Fibroblast of mammary gland (primary cell): ENCODE measurements at regions not wholly inside any gene's neighbourhood (a gene's known extent, or its start where the extent isn't known, plus 50 kb on each side); places are given as distances from the start of the nearest gene placed in this dataset.

ENCODE experiments used
- DNase-seq: peaks from one replicate; pipeline ENCODE4 v3.0.0-alpha.2; 2010; ENCODE audit warnings: low read depth
- H3K4me3 ChIP-seq: 2 replicates; pipeline ENCODE4 v1.5.1; 2011; ENCODE audit warnings: low read depth, mild to moderate bottlenecking, low read length, moderate library complexity; ENCODE audit not compliant: control insufficient read depth
- TF ChIP-seq, protein P1 (sequence below): conservative IDR thresholded peaks from 2 replicates; pipeline ENCODE4 v1.5.1; 2011; ENCODE audit warnings: low read depth, low read length, inconsistent platforms; ENCODE audit not compliant: control insufficient read depth, insufficient read depth

DNA sequence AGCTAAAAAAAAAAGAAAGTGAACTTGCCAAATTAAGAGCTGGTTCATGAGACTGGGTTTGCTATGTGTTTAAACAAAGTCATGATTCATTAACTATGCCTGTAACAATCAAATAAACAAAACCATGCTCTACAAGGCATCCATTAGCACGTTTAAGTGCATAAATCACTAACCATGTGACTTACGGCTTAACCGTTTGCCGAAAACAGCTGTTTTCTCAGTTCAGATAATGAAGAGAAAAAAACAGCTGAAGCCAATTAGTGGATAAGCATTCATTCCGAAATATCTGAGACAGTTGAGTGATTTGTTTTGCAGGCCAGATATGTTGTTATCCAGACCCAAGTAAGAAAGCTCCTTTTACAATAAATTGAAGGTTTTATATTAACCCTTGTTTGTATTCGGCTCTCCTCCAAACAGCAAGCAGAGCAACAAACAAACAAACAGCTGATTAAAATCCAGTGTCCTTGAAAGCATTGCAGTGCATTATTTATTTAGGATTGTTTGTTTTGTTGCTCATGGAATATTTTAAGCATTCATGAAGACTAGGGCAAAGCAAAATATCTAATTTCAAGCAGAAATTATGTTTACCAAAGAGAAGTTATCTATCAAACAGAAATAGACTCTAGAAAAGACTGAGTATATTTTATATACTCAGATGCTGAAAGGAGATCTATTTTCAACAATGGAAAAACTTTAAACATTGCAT lies 343.5 kb downstream of the RFPL4B start:
- DNase-seq, result peak; percentile 52
- H3K4me3 ChIP-seq, result no peak overlapping the region
- TF ChIP-seq, protein P1, sequence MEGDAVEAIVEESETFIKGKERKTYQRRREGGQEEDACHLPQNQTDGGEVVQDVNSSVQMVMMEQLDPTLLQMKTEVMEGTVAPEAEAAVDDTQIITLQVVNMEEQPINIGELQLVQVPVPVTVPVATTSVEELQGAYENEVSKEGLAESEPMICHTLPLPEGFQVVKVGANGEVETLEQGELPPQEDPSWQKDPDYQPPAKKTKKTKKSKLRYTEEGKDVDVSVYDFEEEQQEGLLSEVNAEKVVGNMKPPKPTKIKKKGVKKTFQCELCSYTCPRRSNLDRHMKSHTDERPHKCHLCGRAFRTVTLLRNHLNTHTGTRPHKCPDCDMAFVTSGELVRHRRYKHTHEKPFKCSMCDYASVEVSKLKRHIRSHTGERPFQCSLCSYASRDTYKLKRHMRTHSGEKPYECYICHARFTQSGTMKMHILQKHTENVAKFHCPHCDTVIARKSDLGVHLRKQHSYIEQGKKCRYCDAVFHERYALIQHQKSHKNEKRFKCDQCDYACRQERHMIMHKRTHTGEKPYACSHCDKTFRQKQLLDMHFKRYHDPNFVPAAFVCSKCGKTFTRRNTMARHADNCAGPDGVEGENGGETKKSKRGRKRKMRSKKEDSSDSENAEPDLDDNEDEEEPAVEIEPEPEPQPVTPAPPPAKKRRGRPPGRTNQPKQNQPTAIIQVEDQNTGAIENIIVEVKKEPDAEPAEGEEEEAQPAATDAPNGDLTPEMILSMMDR, result no peak

DNA sequence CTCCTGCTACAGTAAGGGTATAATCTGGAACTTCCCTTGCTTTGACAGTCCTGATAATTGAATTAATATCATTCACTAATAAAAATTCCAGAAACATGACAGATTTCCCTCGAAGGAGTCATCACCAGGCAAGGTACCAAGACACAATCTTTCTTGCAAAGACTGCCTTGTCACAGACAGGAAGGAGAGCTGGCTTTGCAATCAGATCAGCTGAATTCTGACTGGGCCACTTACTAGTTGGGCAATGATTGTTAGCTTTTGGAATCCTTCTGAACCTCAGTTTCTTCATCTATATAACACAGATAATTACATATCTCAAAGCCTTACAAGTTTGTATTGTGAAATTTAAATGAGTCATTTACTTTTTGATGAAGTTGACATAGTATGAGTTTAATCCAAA lies 344.2 kb downstream of the RFPL4B start:
- peak; percentile 93 for DNase-seq
- TF ChIP-seq, protein P1, result no peak
- no peak overlapping the region for H3K4me3 ChIP-seq

DNA sequence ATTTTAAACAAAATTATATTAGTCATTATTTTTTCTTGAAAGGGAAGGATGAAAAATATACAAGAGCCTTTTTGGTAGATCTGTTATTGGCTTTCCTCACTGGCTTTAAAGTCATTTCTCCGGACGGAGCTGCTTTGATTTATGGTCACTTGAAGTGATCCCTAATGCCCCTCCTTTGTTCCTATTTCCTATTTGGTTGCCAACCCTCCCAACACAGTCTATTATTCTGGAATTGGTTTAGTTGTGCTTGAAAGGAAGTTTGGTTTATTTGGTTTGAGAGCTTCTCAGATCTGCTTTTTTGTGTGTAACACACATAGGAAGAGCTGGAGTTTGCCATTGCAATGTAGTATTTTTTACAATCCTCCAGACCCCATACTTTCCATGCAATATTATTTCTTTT lies 347.9 kb downstream of the RFPL4B start:
- DNase-seq, result no peak
- no peak overlapping the region for H3K4me3 ChIP-seq
- TF ChIP-seq, protein P1, result no peak

DNA sequence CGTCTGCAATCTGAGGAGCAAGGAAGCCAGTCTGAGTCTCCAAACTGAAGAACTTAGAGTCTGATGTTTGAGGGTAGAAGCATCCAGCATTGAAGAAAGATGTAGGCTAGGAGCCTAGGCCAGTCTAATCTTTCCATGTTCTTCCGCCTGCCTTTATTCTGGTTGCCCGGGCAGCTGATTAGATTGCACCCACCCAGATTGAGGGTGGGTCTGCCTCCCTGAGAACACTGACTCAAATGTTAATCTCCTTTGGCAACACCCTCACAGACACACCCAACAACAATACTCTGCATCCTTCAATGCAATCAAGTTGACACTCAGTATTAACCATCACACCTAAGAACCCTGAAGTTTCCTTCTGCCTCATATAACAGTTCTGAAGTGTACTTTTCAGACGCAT lies 350.1 kb downstream of the RFPL4B start:
- no peak for DNase-seq
- no peak overlapping the region for H3K4me3 ChIP-seq
- TF ChIP-seq, protein P1, result no peak

DNA sequence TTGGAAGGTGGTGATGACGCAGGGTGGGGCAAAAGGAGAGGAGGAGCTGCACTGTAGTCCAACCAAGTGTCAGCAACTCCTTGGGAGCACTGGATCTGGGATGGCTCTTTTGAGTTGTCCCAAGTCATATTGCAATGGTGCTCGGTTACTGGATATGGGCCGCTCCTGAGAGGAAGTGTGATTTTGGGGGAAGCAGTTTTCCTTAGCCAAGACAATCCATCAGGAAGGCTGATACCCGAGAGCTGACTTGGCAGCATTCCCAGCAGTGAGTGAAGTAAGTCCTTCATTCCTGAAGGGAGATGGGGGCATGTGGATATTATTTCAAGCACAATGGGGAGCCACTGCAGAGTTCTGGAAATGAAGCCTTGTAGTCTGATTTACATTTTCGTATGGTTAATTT lies 354.1 kb downstream of the RFPL4B start:
- H3K4me3 ChIP-seq, result no peak overlapping the region
- TF ChIP-seq, protein P1, result no peak
- DNase-seq, result peak; percentile 39

DNA sequence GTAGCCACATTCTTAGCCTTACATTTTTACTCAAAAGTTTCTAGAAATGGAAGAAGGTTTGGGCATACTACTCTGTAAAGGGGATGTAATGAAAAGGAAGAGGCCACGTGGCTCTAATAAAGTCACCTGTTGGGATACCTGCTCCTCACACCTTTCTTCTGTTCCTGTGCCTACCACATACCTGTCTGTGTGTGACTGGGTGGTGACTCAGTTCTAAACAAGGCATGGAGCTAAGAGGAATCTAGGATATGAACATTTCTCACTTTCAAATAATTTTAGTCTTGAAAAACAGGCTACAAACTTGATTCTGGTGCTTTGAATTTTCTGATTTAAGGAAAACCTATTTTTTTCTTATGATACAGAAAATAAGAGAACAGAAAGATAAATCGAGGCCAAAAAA lies 363.6 kb downstream of the RFPL4B start:
- TF ChIP-seq, protein P1, result no peak
- H3K4me3 ChIP-seq, result no peak overlapping the region
- DNase-seq, result no peak

DNA sequence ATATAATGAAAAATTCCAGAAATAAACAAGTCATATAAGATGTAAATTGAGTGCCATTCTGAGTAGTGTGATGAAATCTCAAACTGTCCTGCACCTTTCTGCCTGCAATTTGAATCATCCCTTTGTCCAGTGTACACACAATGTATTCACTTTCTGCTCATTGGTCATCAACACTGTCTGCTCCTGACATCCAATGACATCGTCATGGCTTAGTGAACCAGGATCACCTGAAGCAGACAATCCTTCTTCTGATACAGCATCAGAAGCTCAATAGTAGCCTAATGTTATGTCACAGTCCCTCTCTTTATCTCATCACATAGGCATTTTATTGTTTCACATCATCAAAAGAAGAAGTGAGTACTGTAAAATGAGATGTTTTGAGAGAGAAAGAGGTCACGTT lies 366.3 kb downstream of the RFPL4B start:
- DNase-seq, result no peak
- no peak overlapping the region for H3K4me3 ChIP-seq
- TF ChIP-seq, protein P1, result no peak
